GM23248 (cell line): ENCODE measurements at regions not wholly inside any gene's neighbourhood (a gene's known extent, or its start where the extent isn't known, plus 50 kb on each side); places are given as distances from the start of the nearest gene placed in this dataset.

Experiments used
- DNase-seq: peaks from one replicate; pipeline ENCODE4 v3.0.0-alpha.2; 2015
- H2AFZ ChIP-seq: fragments of 200-600 bp; sonication (generic); 2 replicates; pipeline ENCODE4 v1.6.1; 2016; ENCODE audit warnings: antibody characterized with exemption
- H3F3A ChIP-seq: fragments of 200-600 bp; sonication (generic); 2 replicates; pipeline ENCODE4 v1.6.1; 2016; ENCODE audit warnings: mild to moderate bottlenecking, antibody characterized with exemption, mixed run types; ENCODE audit not compliant: insufficient read depth
- H3K27ac ChIP-seq: fragments of 200-600 bp; sonication (generic); 2 replicates; pipeline ENCODE4 v1.5.1; 2016; ENCODE audit warnings: mild to moderate bottlenecking
- H3K27me3 ChIP-seq: fragments of 200-600 bp; sonication (generic); replicated peaks from 2 replicates; pipeline ENCODE4 v1.6.1; 2016; ENCODE audit warnings: mild to moderate bottlenecking; ENCODE audit not compliant: insufficient read depth
- H3K36me3 ChIP-seq: fragments of 200-600 bp; sonication (generic); 2 replicates; pipeline ENCODE4 v1.6.1; 2016; ENCODE audit warnings: low read depth, mild to moderate bottlenecking
- H3K4me1 ChIP-seq: fragments of 200-600 bp; sonication (generic); 2 replicates; pipeline ENCODE4 v1.6.1; 2016; ENCODE audit warnings: mild to moderate bottlenecking; ENCODE audit not compliant: insufficient read depth
- H3K4me2 ChIP-seq: fragments of 200-600 bp; sonication (generic); one replicate; pipeline ENCODE4 v1.6.1; 2016; ENCODE audit warnings: mild to moderate bottlenecking; ENCODE audit not compliant: unreplicated experiment
- H3K4me3 ChIP-seq: fragments of 200-600 bp; sonication (generic); 2 replicates; pipeline ENCODE4 v1.5.1; 2016; ENCODE audit warnings: mild to moderate bottlenecking
- H3K79me2 ChIP-seq: fragments of 200-600 bp; sonication (generic); 2 replicates; pipeline ENCODE4 v1.6.1; 2016; ENCODE audit warnings: mild to moderate bottlenecking; ENCODE audit not compliant: insufficient read depth
- H3K9ac ChIP-seq: fragments of 200-600 bp; sonication (generic); 2 replicates; pipeline ENCODE4 v1.6.1; 2016; ENCODE audit warnings: mild to moderate bottlenecking
- H3K9me2 ChIP-seq: fragments of 200-600 bp; sonication (generic); 2 replicates; pipeline ENCODE4 v1.6.1; 2016; ENCODE audit warnings: mixed run types, mild to moderate bottlenecking, moderate library complexity; ENCODE audit not compliant: insufficient read depth
- H3K9me3 ChIP-seq: fragments of 200-600 bp; sonication (generic); one replicate; pipeline ENCODE4 v1.6.1; 2017; ENCODE audit warnings: low read depth
- H4K20me1 ChIP-seq: fragments of 200-600 bp; sonication (generic); 2 replicates; pipeline ENCODE4 v1.6.0; 2016; ENCODE audit not compliant: insufficient read depth
- EZH2 ChIP-seq: fragments of 200-600 bp; sonication (generic); IDR thresholded peaks from 2 replicates; pipeline ENCODE4 v1.6.1; 2018; ENCODE audit warnings: antibody characterized with exemption, mild to moderate bottlenecking; ENCODE audit not compliant: insufficient read depth, poor library complexity, severe bottlenecking
- EZH2phosphoT487 ChIP-seq: fragments of 200-600 bp; sonication (generic); IDR thresholded peaks from 2 replicates; pipeline ENCODE4 v1.6.1; 2018; ENCODE audit warnings: antibody characterized with exemption, moderate library complexity, mild to moderate bottlenecking, low read depth; ENCODE audit not compliant: insufficient read depth
- WGBS, 2 experiments: methylation state at CpG; one replicate each; pipeline ENCODE4 v1.1.6; 2015 to 2017; ENCODE audit warnings: low lambda C conversion rate in 2 of 2, low coverage in 1 of 2; ENCODE audit errors: missing lambda C conversion rate in 2 of 2; 5-methylcytosine and 5-hydroxymethylcytosine counted together
- in situ Hi-C: fragments of 300-500 bp; cut with MboI; formaldehyde crosslinking; loops from 2 replicates; pipeline ENCODE4 v1.15.0; 2020

DNA sequence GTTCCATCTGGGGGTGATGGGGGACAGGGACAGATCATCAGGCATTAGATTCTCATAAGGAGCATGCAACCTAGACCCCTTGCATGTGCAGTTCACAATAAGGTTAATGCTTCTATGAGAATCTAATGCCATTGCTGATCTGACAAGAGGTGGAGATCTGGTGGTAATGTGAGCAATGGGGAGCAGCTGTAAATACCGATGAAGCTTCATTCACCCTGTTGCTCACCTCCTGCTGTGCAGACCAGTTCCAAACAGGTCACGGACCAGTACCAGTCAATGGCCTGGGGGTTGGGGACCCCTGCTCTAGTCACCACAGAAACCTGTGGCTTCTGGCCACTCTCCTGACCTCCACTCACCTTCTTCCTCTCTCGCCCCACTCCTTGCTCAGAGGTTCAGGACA is 229.9 kb downstream of the PTPRU start:
- H3K79me2 ChIP-seq, result no peaks in the 10 kb centered on the region
- H3F3A ChIP-seq, result no peaks in the 10 kb centered on the region
- DNase-seq, result no peak
- no peaks in the 10 kb centered on the region for H3K9me3 ChIP-seq
- WGBS, 2 experiments, result 38 to 46% methylated on average over 3 of the region's 3 CpGs
- H3K4me3 ChIP-seq, result no peak overlapping the region
- H3K4me2 ChIP-seq, result no peak overlapping the region
- H4K20me1 ChIP-seq, result no peaks in the 10 kb centered on the region
- no peak overlapping the region for H3K27ac ChIP-seq
- H3K36me3 ChIP-seq, result no peaks in the 10 kb centered on the region
- no peaks in the 10 kb centered on the region for H3K4me1 ChIP-seq
- no peaks in the 10 kb centered on the region for H3K9me2 ChIP-seq
- TF ChIP-seq EZH2 (no peak), EZH2phosphoT487 (no peak)
- H3K27me3 ChIP-seq, result no peaks in the 10 kb centered on the region
- no peak overlapping the region for H3K9ac ChIP-seq
- no peak overlapping the region for H2AFZ ChIP-seq
- in situ Hi-C loops, result no loop called here

GRCh38 chr1:29465755-29466154 is 229.4 kb downstream of the PTPRU start:
- TF ChIP-seq EZH2 (no peak), EZH2phosphoT487 (no peak)
- Histone ChIP-seq H3K4me1 (no peaks in the 10 kb centered on the region), H4K20me1 (no peaks in the 10 kb centered on the region), H3K4me2 (no peak overlapping the region), H3F3A (no peaks in the 10 kb centered on the region), H3K36me3 (no peaks in the 10 kb centered on the region), H3K79me2 (no peaks in the 10 kb centered on the region), H3K4me3 (no peak overlapping the region), H3K27ac (no peak overlapping the region), H3K27me3 (no peaks in the 10 kb centered on the region), H2AFZ (no peak overlapping the region), H3K9me3 (no peaks in the 10 kb centered on the region), H3K9ac (no peak overlapping the region), H3K9me2 (no peaks in the 10 kb centered on the region)
- DNase-seq, result peak; percentile 41
- in situ Hi-C loops, result no loop called here
- WGBS, 2 experiments, result 22 to 41% methylated on average over 4 of the region's 4 CpGs

DNA sequence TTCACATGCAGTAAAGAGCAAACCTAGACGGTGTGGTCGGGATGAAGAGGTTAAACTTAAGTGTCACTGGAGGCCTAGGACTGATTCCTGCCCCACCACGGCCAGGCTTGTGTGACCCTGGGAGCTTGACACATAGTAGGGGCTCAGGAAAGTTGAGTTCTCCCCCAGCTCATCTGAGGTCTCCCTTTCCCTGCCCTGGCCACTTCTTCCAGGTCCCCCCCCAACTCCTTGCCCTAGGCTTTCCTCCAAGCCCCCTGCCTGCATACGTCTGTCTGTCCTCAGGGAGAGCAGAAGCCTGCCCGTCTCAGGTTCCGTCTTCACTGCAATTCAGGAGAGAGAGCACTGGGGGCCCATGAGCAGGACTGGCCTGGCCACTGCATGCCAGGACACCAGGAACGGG is 225.8 kb downstream of the PTPRU start:
- Histone ChIP-seq H3K9ac (no peak overlapping the region), H4K20me1 (no peaks in the 10 kb centered on the region), H3K4me2 (no peak overlapping the region), H3K4me3 (no peak overlapping the region), H2AFZ (no peak overlapping the region), H3K79me2 (no peaks in the 10 kb centered on the region), H3K36me3 (no peaks in the 10 kb centered on the region), H3K4me1 (no peaks in the 10 kb centered on the region), H3K9me3 (no peaks in the 10 kb centered on the region), H3K9me2 (no peaks in the 10 kb centered on the region), H3K27me3 (0 out of 2 replicates have a peak, but pooled peaks cover 13% of the 10 kb centered on the region), H3F3A (no peaks in the 10 kb centered on the region), H3K27ac (no peak overlapping the region)
- 42 to 43% methylated on average over 7 of the region's 7 CpGs for WGBS, 2 experiments
- in situ Hi-C loops, result no loop called here
- DNase-seq, result no peak
- no peak for TF ChIP-seq EZH2phosphoT487
- TF ChIP-seq EZH2, result no peak

GRCh38 chr1:29461115-29461739 is 224.9 kb downstream of the PTPRU start:
- Histone ChIP-seq H3K27me3 (0 out of 2 replicates have a peak, but pooled peaks cover 13% of the 10 kb centered on the region), H3F3A (no peaks in the 10 kb centered on the region), H2AFZ (no peak overlapping the region), H3K36me3 (no peaks in the 10 kb centered on the region), H3K27ac (no peak overlapping the region), H3K79me2 (no peaks in the 10 kb centered on the region), H3K4me1 (no peaks in the 10 kb centered on the region), H3K9ac (no peak overlapping the region), H3K9me3 (no peaks in the 10 kb centered on the region), H3K9me2 (no peaks in the 10 kb centered on the region), H3K4me3 (no peak overlapping the region), H3K4me2 (no peak overlapping the region), H4K20me1 (no peaks in the 10 kb centered on the region)
- WGBS, 2 experiments, result 34 to 48% methylated on average over 7 of the region's 7 CpGs
- in situ Hi-C loops, result no loop called here
- no peak for DNase-seq
- no peak for TF ChIP-seq EZH2phosphoT487
- no peak for TF ChIP-seq EZH2

DNA sequence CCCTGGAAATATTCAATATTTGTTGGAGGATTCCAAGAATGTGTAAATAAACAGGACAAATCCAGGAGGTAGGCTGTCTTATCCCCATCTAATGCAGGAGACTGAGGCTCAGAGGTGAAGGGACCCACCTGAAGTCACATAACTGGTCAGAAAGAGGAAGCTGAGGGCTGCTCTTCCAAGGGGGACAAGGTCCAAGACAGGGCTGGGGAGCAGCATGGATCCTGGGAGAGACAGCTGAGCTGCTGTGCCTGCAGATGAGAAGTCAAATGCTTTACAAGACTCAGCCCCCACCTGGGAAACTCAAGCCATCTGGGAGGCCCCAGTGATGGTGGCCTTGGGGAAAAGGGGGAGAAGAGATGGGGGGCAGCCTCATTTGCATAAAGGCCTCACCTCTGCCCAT is 224.4 kb downstream of the PTPRU start:
- H3K4me3 ChIP-seq, result no peak overlapping the region
- no peak for DNase-seq
- H4K20me1 ChIP-seq, result no peaks in the 10 kb centered on the region
- no peaks in the 10 kb centered on the region for H3K36me3 ChIP-seq
- in situ Hi-C loops, result no loop called here
- H3K27me3 ChIP-seq, result 0 out of 2 replicates have a peak, but pooled peaks cover 13% of the 10 kb centered on the region
- H3K9ac ChIP-seq, result no peak overlapping the region
- no peaks in the 10 kb centered on the region for H3K79me2 ChIP-seq
- no peak overlapping the region for H3K27ac ChIP-seq
- H3K9me3 ChIP-seq, result no peaks in the 10 kb centered on the region
- no peaks in the 10 kb centered on the region for H3F3A ChIP-seq
- H3K9me2 ChIP-seq, result no peaks in the 10 kb centered on the region
- H2AFZ ChIP-seq, result no peak overlapping the region
- H3K4me2 ChIP-seq, result no peak overlapping the region
- H3K4me1 ChIP-seq, result no peaks in the 10 kb centered on the region
- TF ChIP-seq EZH2phosphoT487 (no peak), EZH2 (no peak)
